ENCODE measurements at regions not wholly inside any gene's neighbourhood (a gene's known extent, or its start where the extent isn't known, plus 50 kb on each side); places are given as distances from the start of the nearest gene placed in this dataset.

GRCh38 chr5:88090506-88090905 lies 178.1 kb downstream of the TMEM161B start:
- Histone ChIP-seq H3K27ac (ENCODE audit: low read depth, low read length, poor library complexity, severe bottlenecking) (no peak overlapping the region), H3K9me2 (ENCODE audit: insufficient read depth, low read length) (no peaks in the 10 kb centered on the region), H3K4me3 (ENCODE audit: low read depth, low read length, poor library complexity, severe bottlenecking) (no peak overlapping the region), H2AFZ (ENCODE audit: low read length) (no peak overlapping the region), H3K4me2 (ENCODE audit: low read length) (no peak overlapping the region), H3K9me3 (ENCODE audit: low read length) (no peaks in the 10 kb centered on the region), H4K20me1 (ENCODE audit: insufficient read depth, low read length) (no peaks in the 10 kb centered on the region), H3K36me3 (ENCODE audit: insufficient read depth, low read length) (no peaks in the 10 kb centered on the region), H3K4me1 (ENCODE audit: insufficient read depth, low read length, poor library complexity, severe bottlenecking) (no peaks in the 10 kb centered on the region), H3K79me2 (ENCODE audit: insufficient read depth, low read depth, low read length) (no peaks in the 10 kb centered on the region)
- DNase-seq (ENCODE audit: low spot score), result no peak
- no peak for TF ChIP-seq CTCF (conservative IDR thresholded peaks at IDR 0.05; ENCODE audit: low read length)
- no peak for TF ChIP-seq EZH2phosphoT487 (IDR thresholded peaks at IDR 0.05; ENCODE audit: borderline replicate concordance, low read depth, low read length)
- ChIA-PET POLR2A (no interaction called here), CTCF (ENCODE audit: unreplicated experiment) (no interaction called here)
- intact Hi-C loops (cut with micrococcal nuclease; ENCODE audit: unreplicated experiment), result no loop called here
- BruUV-seq (replicated peaks), result no TSS peak

- TF ChIP-seq EZH2phosphoT487 (IDR thresholded peaks at IDR 0.05; ENCODE audit: borderline replicate concordance, low read depth, low read length) (no peak), CTCF (conservative IDR thresholded peaks at IDR 0.05; ENCODE audit: low read length) (no peak)
- intact Hi-C loops (cut with micrococcal nuclease; ENCODE audit: unreplicated experiment), result no loop called here
- CTCF ChIA-PET (ENCODE audit: unreplicated experiment), result no interaction called here
- Histone ChIP-seq H3K4me3 (ENCODE audit: low read depth, low read length, poor library complexity, severe bottlenecking) (no peak overlapping the region), H2AFZ (ENCODE audit: low read length) (no peak overlapping the region), H3K36me3 (ENCODE audit: insufficient read depth, low read length) (no peaks in the 10 kb centered on the region), H3K9me2 (ENCODE audit: insufficient read depth, low read length) (no peaks in the 10 kb centered on the region), H3K9me3 (ENCODE audit: low read length) (no peaks in the 10 kb centered on the region), H3K79me2 (ENCODE audit: insufficient read depth, low read depth, low read length) (no peaks in the 10 kb centered on the region), H4K20me1 (ENCODE audit: insufficient read depth, low read length) (no peaks in the 10 kb centered on the region), H3K27ac (ENCODE audit: low read depth, low read length, poor library complexity, severe bottlenecking) (no peak overlapping the region), H3K4me2 (ENCODE audit: low read length) (no peak overlapping the region), H3K4me1 (ENCODE audit: insufficient read depth, low read length, poor library complexity, severe bottlenecking) (no peaks in the 10 kb centered on the region)
- DNase-seq (ENCODE audit: low spot score), result no peak
- POLR2A ChIA-PET, result no interaction called here
- no TSS peak for BruUV-seq (replicated peaks)
Observed at GRCh38 chr5:88089719-88090390, 178.8 kb downstream of the TMEM161B start.

GRCh38 chr5:88085462-88085861 lies 183.2 kb downstream of the TMEM161B start:
- no peak for TF ChIP-seq CTCF (conservative IDR thresholded peaks at IDR 0.05; ENCODE audit: low read length)
- no peak for TF ChIP-seq EZH2phosphoT487 (IDR thresholded peaks at IDR 0.05; ENCODE audit: borderline replicate concordance, low read depth, low read length)
- Histone ChIP-seq H3K4me1 (ENCODE audit: insufficient read depth, low read length, poor library complexity, severe bottlenecking) (no peaks in the 10 kb centered on the region), H2AFZ (ENCODE audit: low read length) (no peak overlapping the region), H3K4me3 (ENCODE audit: low read depth, low read length, poor library complexity, severe bottlenecking) (no peak overlapping the region), H3K9me2 (ENCODE audit: insufficient read depth, low read length) (no peaks in the 10 kb centered on the region), H4K20me1 (ENCODE audit: insufficient read depth, low read length) (no peaks in the 10 kb centered on the region), H3K36me3 (ENCODE audit: insufficient read depth, low read length) (no peaks in the 10 kb centered on the region), H3K4me2 (ENCODE audit: low read length) (no peak overlapping the region), H3K79me2 (ENCODE audit: insufficient read depth, low read depth, low read length) (no peaks in the 10 kb centered on the region), H3K9me3 (ENCODE audit: low read length) (no peaks in the 10 kb centered on the region), H3K27ac (ENCODE audit: low read depth, low read length, poor library complexity, severe bottlenecking) (no peak overlapping the region)
- ChIA-PET POLR2A (no interaction called here), CTCF (ENCODE audit: unreplicated experiment) (no interaction called here)
- intact Hi-C loops (cut with micrococcal nuclease; ENCODE audit: unreplicated experiment), result no loop called here
- no TSS peak for BruUV-seq (replicated peaks)
- DNase-seq (ENCODE audit: low spot score), result no peak

Measured in OCI-LY7 (cell line).